ENCODE measurements at regions not wholly inside any gene's neighbourhood (a gene's known extent, or its start where the extent isn't known, plus 50 kb on each side); places are given as distances from the start of the nearest gene placed in this dataset.

GRCh38 chr5:2277886-2278285, 395.2 kb upstream of the IRX4 start:
- TF ChIP-seq CTCF (IDR thresholded peaks at IDR 0.05) (no peak), ZFX (IDR thresholded peaks at IDR 0.05; ENCODE audit: borderline replicate concordance) (no peak)
- H3K27ac ChIP-seq = no peak overlapping the region

- no peak overlapping the region for H3K27ac ChIP-seq
- TF ChIP-seq ZFX (IDR thresholded peaks at IDR 0.05; ENCODE audit: borderline replicate concordance) = no peak
- TF ChIP-seq CTCF (IDR thresholded peaks at IDR 0.05) = no peak
Observed at GRCh38 chr5:2276101-2276500, 393.4 kb upstream of the IRX4 start.

GRCh38 chr5:2272755-2273154, 390.0 kb upstream of the IRX4 start:
- TF ChIP-seq ZFX (IDR thresholded peaks at IDR 0.05; ENCODE audit: borderline replicate concordance) (no peak), CTCF (IDR thresholded peaks at IDR 0.05) (no peak)
- no peak overlapping the region for H3K27ac ChIP-seq

GRCh38 chr5:2272039-2272438, 389.3 kb upstream of the IRX4 start:
- no peak overlapping the region for H3K27ac ChIP-seq
- no peak for TF ChIP-seq CTCF (IDR thresholded peaks at IDR 0.05)
- TF ChIP-seq ZFX (IDR thresholded peaks at IDR 0.05; ENCODE audit: borderline replicate concordance) = no peak

GRCh38 chr5:2271316-2271715, 388.6 kb upstream of the IRX4 start:
- TF ChIP-seq CTCF (IDR thresholded peaks at IDR 0.05) = no peak
- TF ChIP-seq ZFX (IDR thresholded peaks at IDR 0.05; ENCODE audit: borderline replicate concordance) = no peak
- H3K27ac ChIP-seq = no peak overlapping the region

- TF ChIP-seq ZFX (IDR thresholded peaks at IDR 0.05; ENCODE audit: borderline replicate concordance) = no peak
- no peak for TF ChIP-seq CTCF (IDR thresholded peaks at IDR 0.05)
- no peak overlapping the region for H3K27ac ChIP-seq
Observed at GRCh38 chr5:2270467-2270866, 387.7 kb upstream of the IRX4 start.

- no peak overlapping the region for H3K27ac ChIP-seq
- TF ChIP-seq ZFX (IDR thresholded peaks at IDR 0.05; ENCODE audit: borderline replicate concordance) (no peak), CTCF (IDR thresholded peaks at IDR 0.05) (no peak)
Observed at GRCh38 chr5:2269656-2270055, 386.9 kb upstream of the IRX4 start.
